AG04450 (cell line): ENCODE measurements at regions not wholly inside any gene's neighbourhood (a gene's known extent, or its start where the extent isn't known, plus 50 kb on each side); places are given as distances from the start of the nearest gene placed in this dataset.

Experiments
- CTCF ChIA-PET: fragments of 300-600, 350-600 bp; formaldehyde crosslinking; extraction: SDS; loops from one replicate; lab custom pipeline; 2022; ENCODE audit warnings: antibody characterized with exemption, inconsistent platforms; lab: Charles Lee
- POLR2A ChIA-PET: fragments of 350-600 bp; formaldehyde crosslinking; extraction: SDS; loops from one replicate; lab custom pipeline; 2021; ENCODE audit warnings: antibody characterized with exemption, inconsistent platforms; lab: Yijun Ruan, JAX
- DNase-seq: peaks from one replicate; pipeline ENCODE4 v3.0.0-alpha.2; 2011; ENCODE audit warnings: low read depth, low spot score
- H3K27ac ChIP-seq: one replicate; pipeline ENCODE4 v1.5.1; 2012; ENCODE audit warnings: low read depth, low read length, control low read depth
- H3K27me3 ChIP-seq: one replicate; pipeline ENCODE4 v1.6.0; 2012; ENCODE audit warnings: low read length; ENCODE audit not compliant: control insufficient read depth, insufficient read depth
- H3K4me3 ChIP-seq: 2 replicates; pipeline ENCODE4 v1.5.1; 2011; ENCODE audit warnings: mild to moderate bottlenecking, low read depth, low read length, control low read depth
- H3K9me3 ChIP-seq: 2 replicates; pipeline ENCODE4 v1.5.1; 2012; ENCODE audit warnings: low read length; ENCODE audit not compliant: control insufficient read depth, insufficient read depth
- CTCF ChIP-seq: IDR thresholded peaks from 2 replicates; pipeline ENCODE4 v1.5.1; 2011; ENCODE audit warnings: low read depth, low read length, control low read depth, inconsistent platforms

- H3K4me3 ChIP-seq = no peak overlapping the region
- no peak for DNase-seq
- TF ChIP-seq CTCF = no peak
- H3K27ac ChIP-seq = no peak overlapping the region
- ChIA-PET CTCF (no interaction called here), POLR2A (no interaction called here)
- peaks cover 39% of the 10 kb centered on the region for H3K27me3 ChIP-seq
- H3K9me3 ChIP-seq = no peaks in the 10 kb centered on the region
Observed at GRCh38 chr13:50599046-50599445, 244.4 kb downstream of the DLEU7 start.

GRCh38 chr13:50599927-50600326, 243.6 kb downstream of the DLEU7 start:
- Histone ChIP-seq H3K27ac (no peak overlapping the region), H3K9me3 (no peaks in the 10 kb centered on the region), H3K27me3 (peaks cover 39% of the 10 kb centered on the region), H3K4me3 (no peak overlapping the region)
- no peak for TF ChIP-seq CTCF
- DNase-seq = no peak
- CTCF ChIA-PET = no interaction called here
- POLR2A ChIA-PET = no interaction called here

GRCh38 chr13:50608370-50608769, 235.1 kb downstream of the DLEU7 start:
- Histone ChIP-seq H3K27me3 (peaks cover 43% of the 10 kb centered on the region), H3K27ac (no peak overlapping the region), H3K4me3 (no peak overlapping the region), H3K9me3 (no peaks in the 10 kb centered on the region)
- POLR2A ChIA-PET = no interaction called here
- TF ChIP-seq CTCF = no peak
- DNase-seq = no peak
- CTCF ChIA-PET = no interaction called here

- Histone ChIP-seq H3K4me3 (no peak overlapping the region), H3K27me3 (peaks cover 40% of the 10 kb centered on the region), H3K27ac (no peak overlapping the region), H3K9me3 (no peaks in the 10 kb centered on the region)
- POLR2A ChIA-PET = no interaction called here
- CTCF ChIA-PET = no interaction called here
- no peak for TF ChIP-seq CTCF
- no peak for DNase-seq
Observed at GRCh38 chr13:50609011-50609410, 234.5 kb downstream of the DLEU7 start.

GRCh38 chr13:50610238-50610637, 233.3 kb downstream of the DLEU7 start:
- no peak for DNase-seq
- Histone ChIP-seq H3K4me3 (no peak overlapping the region), H3K27me3 (peaks cover 40% of the 10 kb centered on the region), H3K27ac (no peak overlapping the region), H3K9me3 (no peaks in the 10 kb centered on the region)
- TF ChIP-seq CTCF = no peak
- ChIA-PET POLR2A (no interaction called here), CTCF (no interaction called here)
